ENCODE measurements at regions not wholly inside any gene's neighbourhood (a gene's known extent, or its start where the extent isn't known, plus 50 kb on each side); places are given as distances from the start of the nearest gene placed in this dataset.

DNA sequence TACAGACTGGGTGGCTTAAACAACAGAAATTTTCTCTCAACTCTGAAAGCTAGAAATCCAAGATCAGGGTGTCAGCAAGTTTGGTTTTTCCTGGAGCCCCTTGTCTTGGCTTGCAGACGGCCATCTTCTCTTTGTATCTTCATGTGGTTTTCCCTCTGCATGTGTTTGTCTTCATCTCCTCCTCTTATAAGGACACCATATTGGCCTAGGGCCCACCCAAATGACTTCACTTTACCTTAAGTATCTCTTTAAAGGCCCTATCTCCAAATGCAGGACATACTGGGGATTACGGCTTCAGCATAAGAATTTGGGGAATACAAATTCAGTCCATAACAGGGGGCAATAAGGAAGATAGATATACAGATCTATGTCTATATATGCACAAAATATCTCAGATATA, 187.9 kb downstream of the MTCL1 start:
- H3K27me3 ChIP-seq (ENCODE audit: insufficient read depth, low read length, poor library complexity) = no peaks in the 10 kb centered on the region

DNA sequence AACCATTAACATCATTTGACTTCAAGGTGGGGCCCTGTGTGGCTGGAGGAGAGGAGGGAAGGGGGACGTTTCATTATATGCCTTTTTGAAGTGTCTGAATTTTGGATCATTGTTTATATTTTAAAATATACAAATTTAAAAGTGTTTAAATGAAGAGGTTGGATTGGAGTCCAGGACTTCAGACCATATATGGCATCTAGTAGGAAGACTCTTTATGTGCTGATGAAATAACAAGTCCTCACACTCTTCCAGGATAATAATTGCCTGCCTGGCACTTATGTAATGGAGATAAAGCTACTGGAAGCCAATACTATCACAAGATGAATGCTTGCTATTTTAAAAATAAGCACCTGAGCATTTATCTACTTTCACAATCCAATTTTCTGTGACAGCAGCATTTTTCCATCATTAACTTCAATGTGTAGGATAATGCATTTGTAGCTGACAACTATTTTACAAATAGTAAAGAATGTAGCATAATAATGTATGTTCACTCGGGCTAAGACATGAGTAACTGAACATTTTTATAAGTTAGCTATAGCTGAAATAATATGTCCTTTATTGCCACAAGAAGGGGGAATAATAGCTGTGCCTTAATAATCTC, 188.4 kb downstream of the MTCL1 start:
- H4K5ac ChIP-seq (ENCODE audit: low read length) = no peak overlapping the region
- WGBS (ENCODE audit: extremely low coverage, insufficient coverage, low lambda C conversion rate) = no CpG with 5 or more reads among the region's 2 CpGs
- peak overlapping the region; percentile 16 for H3K4ac ChIP-seq (ENCODE audit: low read depth, low read length)
- no peak overlapping the region for H3K4me3 ChIP-seq (ENCODE audit: low read length)
- no peak overlapping the region for H4K8ac ChIP-seq (ENCODE audit: low read depth, low read length)
- H2BK15ac ChIP-seq (replicated peaks; ENCODE audit: low read depth) = peak overlapping the region; percentile 64
- H3K18ac ChIP-seq (ENCODE audit: low read length) = peak overlapping the region; percentile 72
- H2BK5ac ChIP-seq (ENCODE audit: low read length) = no peak overlapping the region
- H3K27me3 ChIP-seq (ENCODE audit: insufficient read depth, low read length, poor library complexity) = no peaks in the 10 kb centered on the region
- peaks cover 4% of the 10 kb centered on the region for H3K4me1 ChIP-seq (ENCODE audit: control insufficient read depth, low read depth, low read length)
- H3K9ac ChIP-seq (ENCODE audit: low read length) = no peak overlapping the region
- no peak overlapping the region for H3K56ac ChIP-seq (ENCODE audit: low read length)
- no peak overlapping the region for H3K4me2 ChIP-seq (ENCODE audit: low read length)
- peak overlapping the region; percentile 23 for H2BK120ac ChIP-seq (ENCODE audit: low read depth, low read length)
- H3K27ac ChIP-seq (ENCODE audit: low read depth, low read length) = no peak overlapping the region
- H3K79me1 ChIP-seq (ENCODE audit: low read length) = no peaks in the 10 kb centered on the region
- no peak overlapping the region for H2AK5ac ChIP-seq (ENCODE audit: low read length)
- no peak for DNase-seq
- H3K79me2 ChIP-seq (ENCODE audit: control insufficient read depth, insufficient read depth, low read length) = no peaks in the 10 kb centered on the region
- H3K23ac ChIP-seq (ENCODE audit: low read length) = no peak overlapping the region
- H3K36me3 ChIP-seq (ENCODE audit: control insufficient read depth, insufficient read depth, low read length) = no peaks in the 10 kb centered on the region

More for the DNA sequence above, 187.9 kb downstream of the MTCL1 start:
- Histone ChIP-seq H4K8ac (ENCODE audit: low read depth, low read length) (peak overlapping the region; percentile 8), H4K5ac (ENCODE audit: low read length) (no peak overlapping the region), H3K4me1 (ENCODE audit: control insufficient read depth, low read depth, low read length) (peaks cover 4% of the 10 kb centered on the region), H3K4me2 (ENCODE audit: low read length) (no peak overlapping the region), H3K23ac (ENCODE audit: low read length) (no peak overlapping the region), H3K9ac (ENCODE audit: low read length) (no peak overlapping the region), H2AK5ac (ENCODE audit: low read length) (no peak overlapping the region), H3K79me2 (ENCODE audit: control insufficient read depth, insufficient read depth, low read length) (no peaks in the 10 kb centered on the region), H2BK120ac (ENCODE audit: low read depth, low read length) (peak overlapping the region; percentile 79), H3K27ac (ENCODE audit: low read depth, low read length) (no peak overlapping the region), H2BK5ac (ENCODE audit: low read length) (no peak overlapping the region), H3K4me3 (ENCODE audit: low read length) (no peak overlapping the region), H3K36me3 (ENCODE audit: control insufficient read depth, insufficient read depth, low read length) (no peaks in the 10 kb centered on the region), H3K4ac (ENCODE audit: low read depth, low read length) (peak overlapping the region; percentile 16), H2BK15ac (replicated peaks; ENCODE audit: low read depth) (peak overlapping the region; percentile 64), H3K56ac (ENCODE audit: low read length) (no peak overlapping the region), H3K18ac (ENCODE audit: low read length) (peak overlapping the region; percentile 72), H3K79me1 (ENCODE audit: low read length) (no peaks in the 10 kb centered on the region)
- no CpG with 5 or more reads among the region's 2 CpGs for WGBS (ENCODE audit: extremely low coverage, insufficient coverage, low lambda C conversion rate)
- DNase-seq = no peak

DNA sequence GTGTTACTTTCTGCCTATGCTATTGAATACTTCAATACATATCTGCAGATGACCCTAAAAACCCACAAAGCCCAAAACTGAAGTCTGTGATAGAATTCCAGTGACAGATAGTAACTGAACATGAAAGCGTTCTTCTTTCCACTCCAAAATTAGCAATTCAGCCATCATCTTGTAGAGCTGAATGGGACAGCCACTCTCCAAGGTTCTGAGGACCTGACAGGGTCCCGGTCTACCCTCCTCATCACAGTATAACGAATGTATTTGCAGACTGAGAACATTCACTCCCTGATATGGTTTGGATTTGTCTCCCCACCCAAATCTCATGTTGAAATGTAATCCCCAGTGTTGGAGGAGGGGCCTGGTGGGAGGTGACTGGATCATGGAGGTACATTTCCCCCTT, 189.5 kb downstream of the MTCL1 start:
- Histone ChIP-seq H4K5ac (ENCODE audit: low read length) (no peak overlapping the region), H2BK15ac (replicated peaks; ENCODE audit: low read depth) (no peak overlapping the region), H2BK5ac (ENCODE audit: low read length) (no peak overlapping the region), H3K23ac (ENCODE audit: low read length) (no peak overlapping the region), H3K56ac (ENCODE audit: low read length) (no peak overlapping the region), H3K27me3 (ENCODE audit: insufficient read depth, low read length, poor library complexity) (no peaks in the 10 kb centered on the region), H3K4me2 (ENCODE audit: low read length) (no peak overlapping the region), H3K27ac (ENCODE audit: low read depth, low read length) (no peak overlapping the region), H4K8ac (ENCODE audit: low read depth, low read length) (no peak overlapping the region), H3K4ac (ENCODE audit: low read depth, low read length) (no peak overlapping the region), H3K4me1 (ENCODE audit: control insufficient read depth, low read depth, low read length) (peaks cover 4% of the 10 kb centered on the region), H3K4me3 (ENCODE audit: low read length) (no peak overlapping the region), H3K79me1 (ENCODE audit: low read length) (no peaks in the 10 kb centered on the region), H2BK120ac (ENCODE audit: low read depth, low read length) (no peak overlapping the region), H3K79me2 (ENCODE audit: control insufficient read depth, insufficient read depth, low read length) (no peaks in the 10 kb centered on the region), H3K36me3 (ENCODE audit: control insufficient read depth, insufficient read depth, low read length) (no peaks in the 10 kb centered on the region), H3K9ac (ENCODE audit: low read length) (no peak overlapping the region), H3K18ac (ENCODE audit: low read length) (no peak overlapping the region), H2AK5ac (ENCODE audit: low read length) (no peak overlapping the region)
- WGBS (ENCODE audit: extremely low coverage, insufficient coverage, low lambda C conversion rate) = no CpG with 5 or more reads among the region's 3 CpGs
- DNase-seq = no peak

DNA sequence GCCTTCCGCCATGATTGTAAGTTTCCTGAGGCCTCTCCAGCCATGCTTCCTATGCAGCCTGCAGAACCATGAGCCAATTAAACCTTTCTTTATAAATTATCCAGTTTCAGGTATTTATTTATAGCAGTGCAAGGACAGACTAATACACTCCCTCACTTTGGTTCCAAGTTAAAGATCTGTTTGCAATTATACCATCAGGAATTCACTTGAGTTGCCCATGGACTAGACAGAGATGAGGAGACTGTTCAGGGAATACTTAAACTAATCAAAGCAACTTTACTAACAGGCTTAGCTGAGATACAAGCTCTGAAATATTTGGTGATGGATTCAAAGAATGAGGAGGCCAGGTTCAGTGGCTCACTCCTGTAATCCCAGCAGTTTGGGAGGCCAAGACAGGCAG, 190.0 kb downstream of the MTCL1 start:
- Histone ChIP-seq H2AK5ac (ENCODE audit: low read length) (no peak overlapping the region), H4K5ac (ENCODE audit: low read length) (no peak overlapping the region), H3K9ac (ENCODE audit: low read length) (no peak overlapping the region), H3K4ac (ENCODE audit: low read depth, low read length) (no peak overlapping the region), H2BK15ac (replicated peaks; ENCODE audit: low read depth) (no peak overlapping the region), H3K56ac (ENCODE audit: low read length) (no peak overlapping the region), H3K27me3 (ENCODE audit: insufficient read depth, low read length, poor library complexity) (no peaks in the 10 kb centered on the region), H2BK120ac (ENCODE audit: low read depth, low read length) (no peak overlapping the region), H3K4me2 (ENCODE audit: low read length) (no peak overlapping the region), H2BK5ac (ENCODE audit: low read length) (no peak overlapping the region), H3K79me1 (ENCODE audit: low read length) (no peaks in the 10 kb centered on the region), H3K36me3 (ENCODE audit: control insufficient read depth, insufficient read depth, low read length) (no peaks in the 10 kb centered on the region), H3K23ac (ENCODE audit: low read length) (no peak overlapping the region), H4K8ac (ENCODE audit: low read depth, low read length) (no peak overlapping the region), H3K4me1 (ENCODE audit: control insufficient read depth, low read depth, low read length) (peaks cover 4% of the 10 kb centered on the region), H3K27ac (ENCODE audit: low read depth, low read length) (no peak overlapping the region), H3K79me2 (ENCODE audit: control insufficient read depth, insufficient read depth, low read length) (no peaks in the 10 kb centered on the region), H3K18ac (ENCODE audit: low read length) (no peak overlapping the region), H3K4me3 (ENCODE audit: low read length) (no peak overlapping the region)
- WGBS (ENCODE audit: extremely low coverage, insufficient coverage, low lambda C conversion rate) = no CpG with 5 or more reads among the region's 1 CpG
- DNase-seq = no peak

DNA sequence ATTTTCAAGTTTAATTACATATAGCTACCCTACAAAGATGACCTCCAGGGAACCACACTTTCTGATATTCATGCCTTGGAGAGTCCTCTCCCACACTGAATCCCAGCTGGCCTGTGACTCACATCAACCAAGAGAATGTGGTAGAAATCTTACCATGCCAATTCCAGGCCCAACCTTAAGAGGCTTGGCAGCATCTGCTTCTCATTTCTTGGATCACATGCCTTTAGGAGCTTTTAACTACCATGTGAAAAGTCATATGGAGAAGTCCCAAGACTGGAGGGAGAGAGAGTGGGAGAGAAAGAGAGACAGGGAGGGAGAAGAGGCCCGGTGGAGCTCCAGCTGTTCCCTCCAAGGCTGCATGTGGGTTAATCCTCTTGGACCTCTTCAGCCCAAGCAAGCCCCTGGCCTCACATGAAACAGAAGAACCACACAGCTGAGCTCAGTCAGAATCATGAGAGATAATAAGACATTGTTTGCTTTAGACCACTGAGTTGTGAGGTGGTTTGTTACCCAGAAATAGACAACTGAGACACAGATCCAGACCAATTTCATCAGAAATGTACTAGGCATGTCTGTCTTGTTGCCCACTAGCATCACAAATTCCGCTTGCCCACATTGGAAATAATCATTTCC, 190.7 kb downstream of the MTCL1 start:
- no peak overlapping the region for H4K8ac ChIP-seq (ENCODE audit: low read depth, low read length)
- no peaks in the 10 kb centered on the region for H3K27me3 ChIP-seq (ENCODE audit: insufficient read depth, low read length, poor library complexity)
- H3K79me1 ChIP-seq (ENCODE audit: low read length) = no peaks in the 10 kb centered on the region
- no peak overlapping the region for H2BK120ac ChIP-seq (ENCODE audit: low read depth, low read length)
- H3K4me1 ChIP-seq (ENCODE audit: control insufficient read depth, low read depth, low read length) = peaks cover 7% of the 10 kb centered on the region
- no peak for DNase-seq
- no peak overlapping the region for H3K4ac ChIP-seq (ENCODE audit: low read depth, low read length)
- no peak overlapping the region for H3K23ac ChIP-seq (ENCODE audit: low read length)
- H4K5ac ChIP-seq (ENCODE audit: low read length) = no peak overlapping the region
- no peaks in the 10 kb centered on the region for H3K36me3 ChIP-seq (ENCODE audit: control insufficient read depth, insufficient read depth, low read length)
- H3K27ac ChIP-seq (ENCODE audit: low read depth, low read length) = no peak overlapping the region
- H3K9ac ChIP-seq (ENCODE audit: low read length) = no peak overlapping the region
- H3K4me3 ChIP-seq (ENCODE audit: low read length) = no peak overlapping the region
- H3K18ac ChIP-seq (ENCODE audit: low read length) = no peak overlapping the region
- no peaks in the 10 kb centered on the region for H3K79me2 ChIP-seq (ENCODE audit: control insufficient read depth, insufficient read depth, low read length)
- H3K56ac ChIP-seq (ENCODE audit: low read length) = no peak overlapping the region
- no peak overlapping the region for H2BK15ac ChIP-seq (replicated peaks; ENCODE audit: low read depth)
- no peak overlapping the region for H3K4me2 ChIP-seq (ENCODE audit: low read length)
- H2AK5ac ChIP-seq (ENCODE audit: low read length) = no peak overlapping the region
- no CpG with 5 or more reads among the region's 2 CpGs for WGBS (ENCODE audit: extremely low coverage, insufficient coverage, low lambda C conversion rate)
- H2BK5ac ChIP-seq (ENCODE audit: low read length) = no peak overlapping the region

DNA sequence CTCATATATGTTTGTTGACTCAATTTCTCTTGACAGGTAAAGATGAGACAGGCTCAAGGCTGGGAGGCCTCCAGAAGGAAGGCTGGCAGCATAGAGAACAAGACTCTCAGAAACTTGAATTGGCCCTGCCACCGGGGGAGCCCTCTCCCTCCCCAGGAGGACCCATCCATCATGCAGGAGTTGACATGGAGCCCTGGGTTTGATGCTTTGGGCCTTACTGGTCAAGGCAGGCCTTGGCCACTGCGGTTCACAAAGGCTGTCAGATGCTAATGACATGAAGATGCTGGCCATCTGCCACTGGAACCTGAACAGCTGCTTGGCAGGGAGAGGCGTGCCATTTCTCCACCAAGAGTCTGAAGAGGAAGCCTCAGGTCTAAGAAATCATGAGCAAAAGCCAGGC, 193.6 kb downstream of the MTCL1 start:
- WGBS (ENCODE audit: extremely low coverage, insufficient coverage, low lambda C conversion rate) = no CpG with 5 or more reads among the region's 3 CpGs
- Histone ChIP-seq H2BK15ac (replicated peaks; ENCODE audit: low read depth) (no peak overlapping the region), H3K4me3 (ENCODE audit: low read length) (no peak overlapping the region), H4K8ac (ENCODE audit: low read depth, low read length) (no peak overlapping the region), H3K79me1 (ENCODE audit: low read length) (no peaks in the 10 kb centered on the region), H4K5ac (ENCODE audit: low read length) (no peak overlapping the region), H3K9ac (ENCODE audit: low read length) (no peak overlapping the region), H3K27ac (ENCODE audit: low read depth, low read length) (no peak overlapping the region), H3K18ac (ENCODE audit: low read length) (no peak overlapping the region), H3K4me2 (ENCODE audit: low read length) (no peak overlapping the region), H3K56ac (ENCODE audit: low read length) (no peak overlapping the region), H3K36me3 (ENCODE audit: control insufficient read depth, insufficient read depth, low read length) (no peaks in the 10 kb centered on the region), H2AK5ac (ENCODE audit: low read length) (no peak overlapping the region), H3K27me3 (ENCODE audit: insufficient read depth, low read length, poor library complexity) (no peaks in the 10 kb centered on the region), H3K23ac (ENCODE audit: low read length) (no peak overlapping the region), H2BK120ac (ENCODE audit: low read depth, low read length) (no peak overlapping the region), H3K79me2 (ENCODE audit: control insufficient read depth, insufficient read depth, low read length) (no peaks in the 10 kb centered on the region), H2BK5ac (ENCODE audit: low read length) (no peak overlapping the region), H3K4me1 (ENCODE audit: control insufficient read depth, low read depth, low read length) (peaks cover 6% of the 10 kb centered on the region), H3K4ac (ENCODE audit: low read depth, low read length) (no peak overlapping the region)
- DNase-seq = peak; percentile 38
